GM12801 (cell line): ENCODE measurements at regions not wholly inside any gene's neighbourhood (a gene's known extent, or its start where the extent isn't known, plus 50 kb on each side); places are given as distances from the start of the nearest gene placed in this dataset.

ENCODE experiments used
- CTCF ChIP-seq: IDR thresholded peaks from one replicate; pipeline ENCODE4 v1.5.1; 2011; ENCODE audit warnings: control low read depth; ENCODE audit not compliant: insufficient read length; ENCODE audit errors: extremely low read depth

- no peak for TF ChIP-seq CTCF
Observed at GRCh38 chr5:158152136-158152535, 293.2 kb upstream of the CLINT1 start.

GRCh38 chr5:158147227-158147626, 288.3 kb upstream of the CLINT1 start:
- TF ChIP-seq CTCF = no peak

- TF ChIP-seq CTCF = no peak
Observed at GRCh38 chr5:158145827-158146226, 286.9 kb upstream of the CLINT1 start.

- no peak for TF ChIP-seq CTCF
Observed at GRCh38 chr5:158143081-158143480, 284.1 kb upstream of the CLINT1 start.

GRCh38 chr5:158142156-158142555, 283.2 kb upstream of the CLINT1 start:
- TF ChIP-seq CTCF = no peak

GRCh38 chr5:158140120-158140731, 281.3 kb upstream of the CLINT1 start:
- TF ChIP-seq CTCF = no peak

- no peak for TF ChIP-seq CTCF
Observed at GRCh38 chr5:158139161-158139560, 280.2 kb upstream of the CLINT1 start.
